CD4-positive, alpha-beta T cell treated with Interleukin-15 for 1 hour (primary cell): ENCODE measurements at regions not wholly inside any gene's neighbourhood (a gene's known extent, or its start where the extent isn't known, plus 50 kb on each side); places are given as distances from the start of the nearest gene placed in this dataset.

Source experiments
- DNase-seq: peaks from one replicate; pipeline ENCODE4 v3.0.0-alpha.2; 2020

GRCh38 chr2:136399667-136400289 lies 281.8 kb upstream of the CXCR4 start:
- no peak for DNase-seq

- no peak for DNase-seq
Observed at GRCh38 chr2:136395582-136395981, 277.6 kb upstream of the CXCR4 start.

- no peak for DNase-seq
Observed at GRCh38 chr2:136394136-136395060, 276.4 kb upstream of the CXCR4 start.

GRCh38 chr2:136393514-136393913 lies 275.6 kb upstream of the CXCR4 start:
- no peak for DNase-seq

GRCh38 chr2:136392897-136393505 lies 275.1 kb upstream of the CXCR4 start:
- no peak for DNase-seq

- DNase-seq = no peak
Observed at GRCh38 chr2:136389809-136390208, 271.9 kb upstream of the CXCR4 start.

- DNase-seq = no peak
Observed at GRCh38 chr2:136386046-136386445, 268.1 kb upstream of the CXCR4 start.

GRCh38 chr2:136384531-136385303 lies 266.8 kb upstream of the CXCR4 start:
- peak; percentile 66 for DNase-seq

- DNase-seq = no peak
Observed at GRCh38 chr2:136383167-136383566, 265.2 kb upstream of the CXCR4 start.

GRCh38 chr2:136381722-136382633 lies 264.0 kb upstream of the CXCR4 start:
- DNase-seq = peak; percentile 82

GRCh38 chr2:136381245-136381644 lies 263.3 kb upstream of the CXCR4 start:
- DNase-seq = no peak

- peak; percentile 80 for DNase-seq
Observed at GRCh38 chr2:136378712-136379595, 261.0 kb upstream of the CXCR4 start.

- DNase-seq = no peak
Observed at GRCh38 chr2:136377423-136378382, 259.8 kb upstream of the CXCR4 start.

GRCh38 chr2:136376798-136377211 lies 258.9 kb upstream of the CXCR4 start:
- peak; percentile 37 for DNase-seq

GRCh38 chr2:136376211-136376610 lies 258.3 kb upstream of the CXCR4 start:
- DNase-seq = peak; percentile 22

- no peak for DNase-seq
Observed at GRCh38 chr2:136375017-136375901, 257.3 kb upstream of the CXCR4 start.

GRCh38 chr2:136373841-136374240 lies 255.9 kb upstream of the CXCR4 start:
- no peak for DNase-seq

GRCh38 chr2:136373029-136373428 lies 255.1 kb upstream of the CXCR4 start:
- no peak for DNase-seq

- DNase-seq = no peak
Observed at GRCh38 chr2:136363900-136364299, 246.0 kb upstream of the CXCR4 start.
